Panc1 (cell line): ENCODE measurements at regions not wholly inside any gene's neighbourhood (a gene's known extent, or its start where the extent isn't known, plus 50 kb on each side); places are given as distances from the start of the nearest gene placed in this dataset.

Source experiments
- ATAC-seq: fragments of 200-7000 bp; cut with Tn5 transposase; 2 replicates; pipeline ENCODE4 v1.9.1; 2020; ENCODE audit warnings: mild to moderate bottlenecking, moderate library complexity
- BruUV-seq: library from RNA; stranded (reverse); fragments of 400-500 nt; replicated peaks from 2 replicates; lab custom pipeline; 2021; lab: Mats Ljungman, UMichigan
- CTCF ChIA-PET: fragments of 300-600 bp; sonication (Branson Sonifier 250); formaldehyde crosslinking; loops from one replicate; lab custom pipeline; 2022; ENCODE audit warnings: antibody characterized with exemption; lab: Charles Lee
- POLR2A ChIA-PET: fragments of 300-600 bp; sonication (Branson Sonifier 250); formaldehyde crosslinking; loops from one replicate; lab custom pipeline; 2022; ENCODE audit warnings: antibody characterized with exemption; lab: Charles Lee
- DNase-seq: peaks from one replicate; pipeline ENCODE4 v3.0.0-alpha.2; 2010; ENCODE audit warnings: low read depth, low spot score
- H3K27ac ChIP-seq: 2 replicates; pipeline ENCODE4 v1.5.1; 2011; ENCODE audit warnings: mild to moderate bottlenecking, low read length, inconsistent platforms
- H3K27me3 ChIP-seq: fragments of 200-500 bp; sonication (Bioruptor generic); 2 replicates; pipeline ENCODE4 v1.6.0; 2014; ENCODE audit warnings: low read length, inconsistent platforms; ENCODE audit not compliant: control insufficient read depth, insufficient read depth
- H3K36me3 ChIP-seq: fragments of 200-500 bp; sonication (Bioruptor generic); 2 replicates; pipeline ENCODE4 v1.5.1; 2014; ENCODE audit warnings: inconsistent platforms, mild to moderate bottlenecking, low read length, moderate library complexity; ENCODE audit not compliant: control insufficient read depth, insufficient read depth
- H3K4me1 ChIP-seq: 2 replicates; pipeline ENCODE4 v1.5.1; 2011; ENCODE audit warnings: inconsistent platforms, mild to moderate bottlenecking, low read length, moderate library complexity; ENCODE audit not compliant: control insufficient read depth, insufficient read depth
- H3K4me3 ChIP-seq, 2 experiments: 2 replicates each; pipeline ENCODE4 v1.5.1; 2011 to 2012; ENCODE audit warnings: low read depth in 2 of 2, low read length in 2 of 2, mild to moderate bottlenecking in 2 of 2, inconsistent platforms in 1 of 2, moderate library complexity in 1 of 2
- H3K9me3 ChIP-seq: fragments of 200-500 bp; sonication (Bioruptor generic); 2 replicates; pipeline ENCODE4 v1.5.1; 2014; ENCODE audit warnings: low read depth, mild to moderate bottlenecking, inconsistent platforms, low read length, moderate library complexity; ENCODE audit not compliant: control insufficient read depth, insufficient read depth
- POLR2AphosphoS5 ChIP-seq: IDR thresholded peaks from 2 replicates; pipeline ENCODE4 v1.6.1; 2012; ENCODE audit warnings: mild to moderate bottlenecking, low read depth, low read length, moderate library complexity
- SIN3A ChIP-seq: IDR thresholded peaks from 2 replicates; pipeline ENCODE4 v1.6.1; 2012; ENCODE audit warnings: low read depth, mild to moderate bottlenecking, low read length, moderate library complexity, borderline replicate concordance; ENCODE audit not compliant: insufficient read depth
- TCF7L2 ChIP-seq: IDR thresholded peaks from 2 replicates; pipeline ENCODE4 v1.6.1; 2011; ENCODE audit warnings: mild to moderate bottlenecking, low read depth, low read length, inconsistent platforms
- in situ Hi-C: cut with HindIII; loops from 2 replicates; pipeline ENCODE4 v1.10.0; 2016; ENCODE audit warnings: low sequenced_read_pairs, low pct_unique_long_range_greater_than_20kb
- intact Hi-C: fragments of 100-400 bp; cut with micrococcal nuclease; formaldehyde crosslinking; loops from one replicate; pipeline ENCODE4 v1.10.0; 2022; ENCODE audit not compliant: unreplicated experiment
- TF ChIP-seq, protein P1 (sequence below): fragments of 450-650 bp; IDR thresholded peaks from 2 replicates; pipeline ENCODE4 v1.5.1; 2017; ENCODE audit warnings: mild to moderate bottlenecking
- TF ChIP-seq, protein P2 (sequence below), 2 experiments: IDR thresholded peaks; 2 replicates each; pipeline ENCODE4 v1.6.1; 2011 to 2012; ENCODE audit warnings: low read depth in 2 of 2, control low read depth in 1 of 2, low read length in 1 of 2, mild to moderate bottlenecking in 1 of 2, moderate library complexity in 1 of 2; ENCODE audit not compliant: insufficient read depth in 1 of 2

DNA sequence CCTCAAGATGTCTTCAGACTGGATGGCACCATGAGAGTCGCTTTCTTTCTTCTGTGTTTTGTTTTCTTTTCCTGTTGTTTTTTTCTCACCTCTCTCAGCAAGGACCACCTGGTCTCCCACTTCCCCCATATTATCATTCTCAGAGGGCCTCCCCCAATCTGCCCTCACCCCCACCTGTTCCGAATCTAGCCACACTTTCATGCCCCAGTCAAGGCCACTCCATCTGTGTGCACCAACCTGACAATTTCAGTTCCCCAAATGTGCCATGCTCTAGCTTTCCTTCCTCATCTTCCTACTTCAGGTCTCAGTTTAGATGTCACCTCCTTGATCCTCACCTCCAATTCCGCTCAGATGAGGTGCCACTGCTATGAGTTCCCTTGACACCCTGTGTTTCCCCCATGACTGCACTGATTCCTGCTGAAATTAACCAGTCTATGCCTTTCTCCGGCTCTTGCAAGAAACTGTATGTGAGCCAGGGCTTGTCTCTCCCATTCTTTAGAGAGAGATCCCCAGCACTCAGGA, 146.2 kb downstream of the PLPP3 start:
- in situ Hi-C loops = no loop called here
- Histone ChIP-seq H3K27me3 (no peaks in the 10 kb centered on the region), H3K9me3 (no peaks in the 10 kb centered on the region), H3K36me3 (no peaks in the 10 kb centered on the region), H3K27ac (no peak overlapping the region), H3K4me1 (no peaks in the 10 kb centered on the region), H3K4me3 (no peak overlapping the region)
- TF ChIP-seq, protein P1, sequence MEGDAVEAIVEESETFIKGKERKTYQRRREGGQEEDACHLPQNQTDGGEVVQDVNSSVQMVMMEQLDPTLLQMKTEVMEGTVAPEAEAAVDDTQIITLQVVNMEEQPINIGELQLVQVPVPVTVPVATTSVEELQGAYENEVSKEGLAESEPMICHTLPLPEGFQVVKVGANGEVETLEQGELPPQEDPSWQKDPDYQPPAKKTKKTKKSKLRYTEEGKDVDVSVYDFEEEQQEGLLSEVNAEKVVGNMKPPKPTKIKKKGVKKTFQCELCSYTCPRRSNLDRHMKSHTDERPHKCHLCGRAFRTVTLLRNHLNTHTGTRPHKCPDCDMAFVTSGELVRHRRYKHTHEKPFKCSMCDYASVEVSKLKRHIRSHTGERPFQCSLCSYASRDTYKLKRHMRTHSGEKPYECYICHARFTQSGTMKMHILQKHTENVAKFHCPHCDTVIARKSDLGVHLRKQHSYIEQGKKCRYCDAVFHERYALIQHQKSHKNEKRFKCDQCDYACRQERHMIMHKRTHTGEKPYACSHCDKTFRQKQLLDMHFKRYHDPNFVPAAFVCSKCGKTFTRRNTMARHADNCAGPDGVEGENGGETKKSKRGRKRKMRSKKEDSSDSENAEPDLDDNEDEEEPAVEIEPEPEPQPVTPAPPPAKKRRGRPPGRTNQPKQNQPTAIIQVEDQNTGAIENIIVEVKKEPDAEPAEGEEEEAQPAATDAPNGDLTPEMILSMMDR = no peak
- TF ChIP-seq POLR2AphosphoS5 (no peak), TCF7L2 (no peak), SIN3A (no peak)
- TF ChIP-seq, protein P2, sequence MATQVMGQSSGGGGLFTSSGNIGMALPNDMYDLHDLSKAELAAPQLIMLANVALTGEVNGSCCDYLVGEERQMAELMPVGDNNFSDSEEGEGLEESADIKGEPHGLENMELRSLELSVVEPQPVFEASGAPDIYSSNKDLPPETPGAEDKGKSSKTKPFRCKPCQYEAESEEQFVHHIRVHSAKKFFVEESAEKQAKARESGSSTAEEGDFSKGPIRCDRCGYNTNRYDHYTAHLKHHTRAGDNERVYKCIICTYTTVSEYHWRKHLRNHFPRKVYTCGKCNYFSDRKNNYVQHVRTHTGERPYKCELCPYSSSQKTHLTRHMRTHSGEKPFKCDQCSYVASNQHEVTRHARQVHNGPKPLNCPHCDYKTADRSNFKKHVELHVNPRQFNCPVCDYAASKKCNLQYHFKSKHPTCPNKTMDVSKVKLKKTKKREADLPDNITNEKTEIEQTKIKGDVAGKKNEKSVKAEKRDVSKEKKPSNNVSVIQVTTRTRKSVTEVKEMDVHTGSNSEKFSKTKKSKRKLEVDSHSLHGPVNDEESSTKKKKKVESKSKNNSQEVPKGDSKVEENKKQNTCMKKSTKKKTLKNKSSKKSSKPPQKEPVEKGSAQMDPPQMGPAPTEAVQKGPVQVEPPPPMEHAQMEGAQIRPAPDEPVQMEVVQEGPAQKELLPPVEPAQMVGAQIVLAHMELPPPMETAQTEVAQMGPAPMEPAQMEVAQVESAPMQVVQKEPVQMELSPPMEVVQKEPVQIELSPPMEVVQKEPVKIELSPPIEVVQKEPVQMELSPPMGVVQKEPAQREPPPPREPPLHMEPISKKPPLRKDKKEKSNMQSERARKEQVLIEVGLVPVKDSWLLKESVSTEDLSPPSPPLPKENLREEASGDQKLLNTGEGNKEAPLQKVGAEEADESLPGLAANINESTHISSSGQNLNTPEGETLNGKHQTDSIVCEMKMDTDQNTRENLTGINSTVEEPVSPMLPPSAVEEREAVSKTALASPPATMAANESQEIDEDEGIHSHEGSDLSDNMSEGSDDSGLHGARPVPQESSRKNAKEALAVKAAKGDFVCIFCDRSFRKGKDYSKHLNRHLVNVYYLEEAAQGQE (IDR thresholded peaks at IDR 0.05; ENCODE audit: insufficient read depth in 1 of 2, low read depth in 2 of 2, low read length in 1 of 2) = no peak
- ATAC-seq (no peak), DNase-seq (no peak)
- ChIA-PET CTCF (no interaction called here), POLR2A (no interaction called here)
- intact Hi-C loops = no loop called here
- BruUV-seq = no TSS peak

DNA sequence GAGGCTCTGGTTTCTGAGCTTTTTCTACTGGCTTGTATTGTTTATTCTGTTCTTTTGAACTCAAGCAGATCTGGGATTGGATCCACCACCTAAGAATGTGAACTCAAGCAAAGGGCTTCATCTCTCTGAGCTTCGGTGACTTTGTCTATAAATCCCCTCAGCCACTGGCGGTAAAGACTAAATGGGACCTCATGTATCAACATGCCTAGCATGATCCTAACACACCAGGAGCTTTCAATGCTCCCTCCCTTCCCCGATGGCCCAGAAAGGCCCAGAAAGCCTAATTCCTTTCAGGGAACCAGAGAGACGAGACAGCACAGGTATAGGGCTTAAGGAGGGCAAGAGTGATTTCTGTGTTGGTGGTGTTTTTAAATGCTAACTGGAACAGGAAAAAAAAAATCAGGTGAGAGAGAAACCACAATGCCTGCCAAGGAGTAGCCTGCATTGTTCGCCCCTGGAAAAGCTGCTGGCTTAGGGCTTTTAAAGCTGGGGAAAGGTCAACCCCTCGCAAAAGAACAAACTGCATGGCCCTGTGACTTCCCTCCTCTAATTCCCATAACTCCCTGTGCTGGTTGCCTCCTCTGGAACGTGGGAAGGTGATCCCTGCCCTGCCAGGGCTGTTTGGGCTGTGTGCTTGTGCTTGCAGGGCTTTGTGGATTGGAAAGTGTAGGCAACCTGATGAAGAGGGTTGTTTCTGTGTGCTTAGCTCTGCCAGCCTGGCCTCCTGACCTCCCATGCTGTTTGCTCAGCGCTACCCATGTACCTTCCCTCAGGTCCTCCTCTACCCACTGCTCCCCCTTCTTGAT, 147.0 kb downstream of the PLPP3 start:
- ChIA-PET POLR2A (no interaction called here), CTCF (no interaction called here)
- H3K4me1 ChIP-seq = no peaks in the 10 kb centered on the region
- no peaks in the 10 kb centered on the region for H3K36me3 ChIP-seq
- TF ChIP-seq, protein P2 (IDR thresholded peaks at IDR 0.05; ENCODE audit: insufficient read depth in 1 of 2, low read depth in 2 of 2, low read length in 1 of 2) = no peak
- TF ChIP-seq POLR2AphosphoS5 = no peak
- TF ChIP-seq TCF7L2 = no peak
- no peak for TF ChIP-seq SIN3A
- H3K9me3 ChIP-seq = no peaks in the 10 kb centered on the region
- no peak for DNase-seq
- intact Hi-C loops (no loop called here), in situ Hi-C loops (no loop called here)
- BruUV-seq = no TSS peak
- no peak overlapping the region for H3K27ac ChIP-seq
- H3K4me3 ChIP-seq = no peak overlapping the region
- no peaks in the 10 kb centered on the region for H3K27me3 ChIP-seq
- no peak for ATAC-seq
